ENCODE measurements at regions not wholly inside any gene's neighbourhood (a gene's known extent, or its start where the extent isn't known, plus 50 kb on each side); places are given as distances from the start of the nearest gene placed in this dataset.
A peak's percentile ranks its signal among the peaks of the same experiment; 100 is the strongest.

DNA sequence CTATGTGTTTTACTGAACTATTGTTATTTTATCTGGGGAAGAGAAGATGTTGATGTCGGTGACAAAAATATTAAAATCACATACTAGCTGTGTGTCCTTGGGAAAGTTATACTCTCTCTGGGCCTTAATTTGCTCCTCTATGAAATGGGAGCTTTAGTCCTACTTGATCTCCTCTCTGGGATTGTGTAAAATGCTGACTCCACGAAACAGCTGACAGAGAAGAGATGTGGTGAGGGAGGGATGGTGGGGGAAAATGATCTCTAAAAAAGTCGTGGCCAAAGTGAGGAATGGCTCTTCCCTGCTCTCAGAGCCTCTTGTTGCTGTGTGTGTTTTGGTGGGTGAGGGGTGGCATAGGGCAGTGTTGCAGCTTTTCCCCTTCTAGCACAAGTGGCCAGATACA is 173.7 kb downstream of the MELK start:
- Histone ChIP-seq H3K9ac (replicated peaks in 1 of 4; ENCODE audit: extremely low read depth in 1 of 4, low read depth in 3 of 4, low read length in 3 of 4) (no peak overlapping the region), H3K27me3 (replicated peaks in 1 of 4; ENCODE audit: control insufficient read depth in 3 of 4, extremely low read depth in 1 of 4, insufficient read depth in 3 of 4, low read length in 3 of 4) (no peaks in the 10 kb centered on the region; a peak in 2 of 7 replicates), H3K4me2 (ENCODE audit: insufficient read depth in 1 of 2, low read depth in 2 of 2, low read length in 2 of 2) (no peak overlapping the region), H3K4me1 (replicated peaks in 1 of 4; ENCODE audit: control insufficient read depth in 3 of 4, insufficient read depth in 4 of 4, low read length in 3 of 4) (peaks cover 0 to 4% (median 0%) of the 10 kb centered on the region in 4 experiments; a peak in 1 of 7 replicates), H3K14ac (ENCODE audit: insufficient read length) (no peak overlapping the region), H3K27ac (ENCODE audit: low read depth, low read length) (no peak overlapping the region), H3K56ac (replicated peaks; ENCODE audit: insufficient read length, low read depth, low read length) (no peak overlapping the region), H3K23me2 (ENCODE audit: low read depth, low read length) (no peaks in the 10 kb centered on the region), H2BK20ac (ENCODE audit: low read length) (no peak overlapping the region), H4K20me1 (replicated peaks in 1 of 2; ENCODE audit: control insufficient read depth in 1 of 2, insufficient read depth in 2 of 2, low read length in 2 of 2) (peaks cover 0 to 4% of the 10 kb centered on the region in 2 experiments), H3K79me2 (ENCODE audit: control insufficient read depth in 1 of 2, insufficient read depth in 2 of 2, low read length in 2 of 2) (no peaks in the 10 kb centered on the region), H3K79me1 (ENCODE audit: low read depth, low read length) (no peaks in the 10 kb centered on the region), H2AK5ac (ENCODE audit: low read depth, low read length) (no peak overlapping the region), H2BK12ac (ENCODE audit: low read depth, low read length) (no peak overlapping the region), H2AFZ (ENCODE audit: low read length) (no peak overlapping the region), H3K36me3 (ENCODE audit: control insufficient read depth in 2 of 4, insufficient read depth in 4 of 4, low read length in 3 of 4) (no peaks in the 10 kb centered on the region), H4K8ac (ENCODE audit: extremely low read depth, insufficient read depth, low read length) (no peak overlapping the region), H3K4ac (replicated peaks; ENCODE audit: insufficient read length, low read depth, low read length) (no peak overlapping the region), H3K18ac (ENCODE audit: extremely low read depth, low read length) (no peak overlapping the region), H4K91ac (replicated peaks; ENCODE audit: insufficient read length, low read length) (no peak overlapping the region), H2BK120ac (replicated peaks; ENCODE audit: low read depth, low read length) (no peak overlapping the region), H3K23ac (ENCODE audit: insufficient read length) (no peak overlapping the region), H2BK15ac (ENCODE audit: low read length) (no peak overlapping the region), H3K4me3 (ENCODE audit: extremely low read depth in 1 of 4, insufficient read depth in 2 of 4, low read depth in 3 of 4, low read length in 4 of 4) (no peak overlapping the region), H4K5ac (ENCODE audit: insufficient read length, low read depth, low read length) (no peak overlapping the region), H3K9me3 (ENCODE audit: insufficient read depth in 2 of 2, low read depth in 1 of 2, low read length in 1 of 2) (no peaks in the 10 kb centered on the region), H2BK5ac (ENCODE audit: low read depth, low read length) (no peak overlapping the region)
- ChIA-PET CTCF (ENCODE audit: partially characterized antibody) (interaction anchor here (0.9 to 2.1 kb wide), 3 partner anchors 18 to 237 kb away, joined by 3 to 8 read pairs (median 3); no protein-coding TSS in a partner anchor), POLR2A (ENCODE audit: partially characterized antibody) (interaction anchor here (4.0 kb wide), 1 partner anchor 19 kb away, joined by 13 read pairs; no protein-coding TSS in a partner anchor)
- peak; percentile 31; the same call in 1 of the 2 replicates for TF ChIP-seq MAFK (IDR thresholded peaks at IDR 0.05; ENCODE audit: low read depth, low read length)
- no peak for TF ChIP-seq TAF7 (optimal IDR thresholded peaks at IDR 0.05; ENCODE audit: borderline replicate concordance, low read depth, low read length)
- TF ChIP-seq SP2 (IDR thresholded peaks at IDR 0.05; ENCODE audit: low read length), result no peak
- WGBS, 2 experiments (ENCODE audit: extremely low coverage in 1 of 2, insufficient coverage in 1 of 2, insufficient read length in 1 of 2, insufficient replicate concordance in 2 of 2, low coverage in 1 of 2, low lambda C conversion rate in 2 of 2, missing lambda C conversion rate in 1 of 2), result 83% methylated on average over 3 of the region's 3 CpGs; no CpG with 5 or more reads in 1 of the 2 experiments
- FAIRE-seq (no peak), DNase-seq (ENCODE audit: low read depth in 1 of 2, low spot score in 2 of 2) (no peak)

Measured in H1 (cell line).